ENCODE measurements at regions not wholly inside any gene's neighbourhood (a gene's known extent, or its start where the extent isn't known, plus 50 kb on each side); places are given as distances from the start of the nearest gene placed in this dataset.
"Not testable (repeated sequence)": the region's sequence is repeated elsewhere in the genome, so short reads cannot be mapped to it uniquely, and the experiment has no call there.

DNA sequence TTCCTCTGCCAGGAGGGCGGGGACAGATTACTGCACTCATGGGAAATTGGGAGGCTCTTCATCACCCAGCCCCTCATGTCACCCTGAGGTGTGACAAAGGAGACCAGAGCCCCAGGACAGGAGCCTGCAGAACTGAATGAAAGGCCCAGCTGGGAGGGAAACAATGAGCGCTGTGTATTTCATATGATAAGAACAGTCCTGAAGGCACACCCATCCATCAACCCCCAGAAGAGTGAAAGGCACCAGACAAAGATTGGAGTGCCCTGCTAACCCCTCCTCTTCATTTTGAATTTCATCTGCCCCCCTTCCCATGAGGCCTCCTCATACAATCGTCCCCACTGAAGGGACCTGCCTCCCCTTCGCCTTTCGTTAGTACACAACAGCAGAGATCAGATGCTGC is 160.0 kb upstream of the PRICKLE2 start:
- DNase-seq, result no peak

DNA sequence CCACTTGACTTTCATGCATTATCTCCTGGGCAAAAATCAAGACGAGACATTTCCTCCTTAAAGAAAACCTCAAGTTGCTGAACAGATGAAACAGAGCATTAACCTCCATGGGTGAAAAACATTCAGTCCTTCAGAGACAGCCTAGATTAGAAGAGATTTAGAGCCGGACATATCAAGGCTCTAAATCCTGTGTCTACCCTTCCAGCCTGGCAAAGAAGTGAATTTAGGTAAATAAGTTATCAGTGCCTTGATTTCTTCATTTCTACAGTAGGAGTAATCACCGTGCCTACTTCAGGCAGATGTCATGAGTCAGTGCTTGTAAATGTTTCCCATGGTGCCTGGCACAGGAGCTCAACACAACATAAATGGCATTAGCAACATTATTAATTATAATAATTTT is 159.3 kb upstream of the PRICKLE2 start:
- no peak for DNase-seq

DNA sequence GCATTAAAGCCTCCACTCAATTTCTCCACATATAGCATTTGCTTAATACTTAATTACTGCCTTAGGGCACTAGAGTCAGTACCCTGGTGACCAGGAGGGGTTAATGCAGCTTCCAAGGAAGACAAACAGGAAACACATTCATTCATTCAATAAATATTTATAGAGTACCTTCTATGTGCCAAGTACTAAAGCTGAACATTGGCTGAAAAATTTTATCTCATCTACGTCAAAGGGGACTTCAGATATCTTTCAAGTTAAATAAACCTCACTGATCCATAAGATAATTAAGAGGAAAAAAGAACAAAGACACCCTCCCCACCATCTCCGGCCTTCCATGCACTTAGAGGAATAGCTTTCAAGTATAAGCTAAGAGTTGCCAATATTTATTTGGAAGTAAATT is 156.9 kb upstream of the PRICKLE2 start:
- no peak for DNase-seq

DNA sequence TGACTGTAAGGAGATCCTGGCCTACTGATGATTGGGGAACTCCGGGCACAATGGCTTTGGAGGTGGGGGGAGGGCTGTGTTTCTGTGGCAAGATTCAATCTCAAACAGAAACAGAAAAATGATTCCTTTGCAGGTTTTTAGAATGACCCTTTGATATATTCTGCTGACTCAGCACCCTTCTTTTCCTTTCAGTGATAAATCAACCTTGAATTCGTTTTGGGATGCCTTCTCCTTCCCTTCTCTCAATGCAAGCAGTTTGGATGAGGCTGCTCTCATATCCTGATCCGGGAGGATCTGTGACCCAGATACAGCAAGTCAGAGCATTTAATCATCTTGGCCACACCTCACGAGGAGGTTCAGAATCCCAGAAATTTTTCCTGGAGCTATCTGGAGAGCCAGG is 156.1 kb upstream of the PRICKLE2 start:
- no peak for DNase-seq

DNA sequence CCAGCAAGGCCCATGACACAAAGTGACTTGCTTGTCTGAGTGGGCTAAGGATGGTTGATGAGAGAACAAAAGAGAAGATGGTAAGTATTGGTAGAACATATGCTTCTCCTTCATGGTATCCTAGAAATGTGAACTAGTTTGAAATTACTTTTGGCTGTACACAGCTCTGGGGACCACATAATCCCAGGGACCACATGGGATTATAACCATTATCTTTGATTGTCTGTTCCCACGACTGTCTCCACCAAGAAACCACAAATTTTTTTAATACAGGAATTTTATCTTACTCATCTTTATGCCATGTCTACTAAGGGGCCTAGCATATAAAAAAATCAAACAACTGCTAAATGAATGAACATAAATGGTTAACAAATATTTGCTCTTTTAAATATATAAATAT is 155.3 kb upstream of the PRICKLE2 start:
- DNase-seq, result no peak

DNA sequence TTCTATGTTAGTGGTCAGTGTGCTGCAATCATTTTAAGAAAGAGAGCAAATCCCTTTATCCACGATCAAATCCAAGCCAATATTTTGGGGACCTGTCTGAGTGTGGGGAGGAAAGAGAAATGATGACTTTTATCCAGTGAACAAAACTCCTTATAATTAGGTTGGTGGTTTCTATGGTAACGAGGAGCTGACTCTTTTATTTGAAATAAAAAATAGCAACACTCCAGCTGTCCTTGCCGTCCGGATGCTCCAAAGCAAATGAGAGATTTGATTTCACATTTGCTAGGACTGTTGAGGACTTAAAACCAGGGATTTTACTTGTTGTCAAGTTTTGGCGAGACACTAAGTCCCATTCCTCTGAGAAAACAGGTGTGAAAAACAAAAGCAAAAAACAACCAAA is 154.0 kb upstream of the PRICKLE2 start:
- no peak for DNase-seq

DNA sequence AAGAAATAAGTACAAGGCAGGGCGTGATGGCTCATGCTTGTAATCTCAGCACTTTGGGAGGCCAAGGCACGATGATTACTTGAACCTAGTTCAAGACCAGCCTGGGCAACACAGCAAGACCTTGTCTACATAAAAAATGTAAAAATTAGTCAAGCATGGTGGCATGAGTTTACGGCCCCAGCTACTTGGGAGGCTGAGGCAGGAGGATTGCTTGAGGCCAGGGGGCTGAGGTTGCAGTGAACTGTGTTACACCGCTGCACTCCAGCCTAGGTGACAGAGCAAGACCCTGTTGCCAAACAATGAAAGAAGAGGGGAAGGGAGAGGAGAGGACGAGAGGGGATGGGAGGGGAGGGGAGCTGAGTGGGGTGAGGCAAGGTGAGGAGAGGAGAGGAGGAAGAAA is 152.7 kb upstream of the PRICKLE2 start:
- no peak for DNase-seq

DNA sequence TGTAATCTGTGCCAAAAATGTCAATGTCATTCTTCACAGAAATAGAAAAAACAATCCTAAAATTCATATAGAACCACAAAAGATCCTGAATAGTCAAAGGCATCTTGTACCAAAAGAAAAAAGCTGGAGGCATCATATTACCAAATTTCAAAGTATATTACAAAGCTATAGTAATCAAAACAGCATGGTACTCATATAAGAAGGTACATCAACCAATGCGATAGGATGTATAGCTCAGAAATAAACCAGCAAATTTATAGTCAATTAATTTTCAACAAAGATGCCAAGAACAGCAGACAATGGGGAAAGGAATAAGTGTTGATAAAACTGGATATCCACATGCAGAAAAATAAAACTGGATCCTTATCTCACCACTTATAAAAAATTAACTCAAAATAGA is 150.5 kb upstream of the PRICKLE2 start:
- no peak for DNase-seq

DNA sequence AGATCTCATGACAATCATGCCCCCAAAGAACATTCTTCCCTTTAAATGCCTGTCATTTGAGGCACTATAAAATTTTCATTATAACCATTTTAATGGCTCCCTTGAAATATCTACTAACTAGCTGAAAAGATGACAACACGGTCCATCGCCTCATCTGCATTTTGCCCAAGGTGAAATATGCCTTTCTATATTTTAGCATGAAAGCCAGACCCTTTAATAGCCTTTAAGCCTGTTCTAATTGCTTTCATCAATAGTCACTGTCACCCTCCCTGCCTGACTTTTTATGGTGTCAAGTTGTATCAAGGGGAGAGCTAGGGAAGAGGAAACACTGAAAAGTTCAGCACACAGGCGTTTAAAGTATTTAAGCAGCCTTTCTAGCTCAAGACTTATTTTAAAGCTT is 144.1 kb upstream of the PRICKLE2 start:
- no peak for DNase-seq

DNA sequence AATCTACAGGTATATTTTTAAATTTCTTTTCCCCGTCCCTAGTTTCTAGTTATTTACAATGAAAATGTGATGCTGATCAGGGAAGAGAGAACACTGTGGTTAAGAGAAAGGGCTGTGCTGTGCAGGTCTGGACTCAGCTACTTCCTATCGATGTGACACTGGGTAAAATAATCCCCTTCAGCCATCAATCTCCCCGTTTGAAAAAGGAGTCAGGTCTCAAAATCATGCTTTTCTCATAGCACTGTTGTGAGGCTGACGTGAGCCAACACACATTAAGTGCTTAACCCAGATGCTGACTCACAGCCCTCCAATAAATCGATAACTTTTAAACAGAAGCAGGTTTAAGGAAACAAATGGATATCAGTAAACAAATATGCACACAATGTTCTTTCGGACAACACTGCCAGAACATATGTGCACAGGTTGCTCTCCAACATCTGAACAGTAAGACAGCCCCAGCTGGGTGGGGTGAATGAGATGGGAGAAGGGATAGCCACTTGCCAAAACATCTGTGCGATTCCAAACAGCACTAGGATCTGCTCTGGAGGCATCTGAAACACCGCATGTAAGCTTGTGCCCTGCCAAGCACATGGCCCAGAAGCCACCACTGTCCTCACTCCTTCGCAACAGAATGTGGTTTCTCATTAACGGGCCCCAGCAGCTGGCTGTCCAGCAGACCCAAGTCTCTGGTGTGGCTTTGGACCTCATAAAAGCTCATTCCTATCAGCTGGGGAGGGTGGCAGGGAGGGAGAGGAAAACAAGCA is 143.2 kb upstream of the PRICKLE2 start:
- DNase-seq, result no peak

DNA sequence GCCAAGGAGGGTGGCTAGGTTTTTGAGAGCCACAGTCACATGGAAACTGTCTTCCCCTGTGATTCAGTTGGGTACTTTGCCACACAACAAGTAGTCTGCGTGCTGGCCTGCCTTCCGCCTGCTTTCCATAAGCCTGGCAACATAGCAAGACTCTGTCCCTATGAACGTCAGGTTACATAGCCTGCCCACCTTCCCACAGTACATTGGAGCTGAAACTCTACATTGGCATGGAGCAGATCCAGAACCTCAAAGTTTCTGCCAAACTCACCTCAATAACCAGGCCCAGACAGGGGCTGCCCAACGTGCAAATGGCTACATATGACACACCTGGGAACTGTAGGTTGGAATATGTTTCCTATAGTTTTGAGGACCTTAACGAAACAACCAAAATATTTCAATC is 140.6 kb upstream of the PRICKLE2 start:
- no peak for DNase-seq

DNA sequence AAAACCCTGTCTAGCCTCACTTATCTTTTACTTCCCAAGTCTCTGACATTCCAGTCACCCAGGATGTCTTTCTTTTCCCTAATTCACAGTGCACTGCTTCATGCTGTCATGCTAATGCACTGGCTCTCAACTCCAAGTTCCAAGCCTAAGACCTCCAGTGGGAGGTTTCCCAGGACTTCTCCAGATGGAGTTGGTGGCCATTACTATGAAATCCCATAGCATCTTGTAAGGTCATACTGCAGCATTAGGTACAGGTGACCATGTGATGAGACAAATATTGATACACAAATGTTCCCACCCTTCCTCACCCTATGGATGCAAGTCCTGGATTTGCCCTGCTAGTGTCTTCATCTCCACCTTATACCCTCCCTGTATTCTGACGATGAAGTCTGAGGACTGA is 138.6 kb upstream of the PRICKLE2 start:
- no peak for DNase-seq

DNA sequence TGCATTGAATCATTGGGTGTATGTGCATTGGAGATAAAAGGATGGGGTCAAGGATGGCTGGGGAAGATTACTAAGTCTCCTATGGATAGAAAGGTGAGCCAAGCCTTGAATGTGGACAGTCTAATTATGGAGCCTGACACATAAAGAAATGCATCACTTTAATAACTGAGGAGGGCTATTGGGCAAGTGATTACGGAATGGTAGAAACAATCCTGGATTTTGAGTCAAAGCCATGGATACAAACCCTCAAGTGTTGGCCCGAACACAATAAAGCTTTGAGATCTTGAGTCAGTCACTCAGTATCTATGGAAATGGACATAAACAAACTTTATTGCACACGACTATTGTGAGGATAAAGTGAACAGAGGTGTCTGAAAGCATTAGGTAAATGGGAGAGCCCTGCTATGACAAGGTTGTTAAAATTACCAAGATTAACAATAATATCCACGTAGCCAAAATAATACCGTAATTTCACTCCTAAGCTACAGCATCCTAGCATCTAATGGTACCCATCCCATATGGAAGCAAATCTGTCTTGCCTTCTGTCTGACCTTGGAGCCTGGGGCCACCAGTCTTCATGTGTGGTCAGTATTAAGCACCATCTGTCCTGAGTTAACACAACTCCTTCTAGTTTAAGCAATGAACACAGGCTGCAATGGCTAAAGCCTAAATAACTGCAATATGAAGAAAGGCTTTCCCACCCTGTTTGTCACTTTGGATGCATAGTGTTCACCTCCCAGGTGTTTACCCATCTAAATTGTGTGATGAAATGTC is 136.9 kb upstream of the PRICKLE2 start:
- DNase-seq, result no peak

DNA sequence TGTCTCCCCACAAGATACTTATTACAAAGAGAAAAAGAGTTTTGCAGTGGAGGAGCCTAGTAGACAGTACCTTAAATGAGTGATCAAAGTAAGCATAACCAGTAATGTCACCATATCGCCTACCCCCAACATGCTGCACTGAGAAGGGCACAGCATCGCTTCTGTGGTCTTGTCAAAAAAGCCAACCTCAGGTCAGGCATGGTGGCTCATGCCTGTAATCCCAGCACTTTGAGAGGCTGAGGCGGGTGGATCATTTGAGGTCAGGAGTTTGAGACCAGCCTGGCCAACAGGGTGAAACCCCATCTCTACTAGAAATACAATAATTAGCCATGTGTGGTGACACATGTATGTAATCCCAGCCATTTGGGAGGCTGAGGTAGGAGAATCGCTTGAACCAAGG is 135.8 kb upstream of the PRICKLE2 start:
- not testable (repeated sequence) for DNase-seq

DNA sequence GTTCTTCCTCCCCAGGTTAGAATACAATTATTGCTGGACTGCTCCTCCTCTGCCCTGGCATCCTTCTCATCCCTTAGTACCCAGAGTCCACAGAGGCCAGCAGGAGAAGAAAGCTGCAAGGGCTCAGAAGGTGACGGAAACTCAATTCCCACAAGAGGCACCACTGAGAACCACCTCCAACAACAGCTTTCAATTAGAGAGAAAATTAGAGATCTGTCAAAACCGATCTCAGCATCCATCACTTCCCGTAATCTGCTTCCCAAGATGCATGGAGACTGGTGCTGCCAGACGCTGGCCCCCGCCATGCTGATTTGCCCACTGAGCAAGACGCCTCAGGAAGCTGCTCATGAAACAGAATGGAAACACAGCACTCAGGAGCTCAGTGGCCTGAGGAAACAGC is 135.0 kb upstream of the PRICKLE2 start:
- no peak for DNase-seq

DNA sequence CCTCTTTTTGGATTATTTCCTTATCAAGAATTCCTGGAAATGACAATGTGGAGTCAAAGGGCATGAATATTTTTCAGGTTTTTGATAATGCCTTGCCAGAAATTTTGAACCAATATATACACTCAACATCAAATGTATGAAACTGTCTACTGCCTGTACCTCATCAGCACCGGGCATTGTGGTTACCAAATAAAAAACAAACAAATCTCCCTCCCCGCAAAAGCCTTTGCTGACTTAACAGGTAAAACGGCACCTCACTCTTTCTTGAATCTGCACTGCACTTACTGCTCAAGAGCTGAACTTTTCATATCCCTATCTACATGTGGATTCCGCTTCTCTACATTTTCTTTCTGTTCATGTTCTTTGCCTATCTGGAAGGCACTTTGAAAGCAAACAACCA is 134.5 kb upstream of the PRICKLE2 start:
- no peak for DNase-seq

DNA sequence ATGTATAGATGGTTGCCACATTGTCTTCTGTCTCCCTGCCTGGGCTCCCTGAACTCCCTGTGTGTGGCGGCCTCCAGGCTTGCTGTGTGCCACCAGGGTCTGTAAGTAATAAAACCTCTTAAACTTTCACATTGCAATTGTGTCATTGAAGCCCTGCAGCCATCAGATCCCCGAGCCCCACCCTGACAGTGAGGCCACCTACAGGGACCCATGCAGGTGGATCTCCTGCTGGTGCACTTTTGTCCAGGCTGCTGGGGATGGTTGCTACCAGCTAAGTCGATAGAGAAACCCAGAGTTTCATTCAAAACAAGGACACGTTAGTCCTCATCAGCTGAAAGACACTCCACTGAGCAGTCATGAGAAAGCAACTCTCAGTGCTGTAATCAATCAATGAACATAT is 133.6 kb upstream of the PRICKLE2 start:
- DNase-seq, result no peak

DNA sequence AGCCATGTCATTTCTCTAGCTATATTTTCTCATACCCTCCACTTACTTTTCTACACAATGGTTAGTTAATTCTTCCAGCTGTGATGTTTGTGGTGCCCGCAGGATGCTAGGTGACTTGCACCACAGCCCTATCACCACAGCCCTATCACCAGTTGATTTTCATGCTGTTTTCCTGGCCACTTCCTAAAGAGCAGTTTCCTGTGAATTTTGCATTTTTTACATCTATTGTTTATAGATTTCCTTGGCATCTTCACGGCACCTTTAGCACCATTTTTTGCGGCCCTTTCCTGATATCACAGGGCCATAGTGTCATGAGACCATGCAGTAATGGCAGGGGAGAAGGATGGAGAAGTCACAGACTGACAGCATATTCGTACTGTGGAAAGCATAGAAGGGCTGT is 132.9 kb upstream of the PRICKLE2 start:
- no peak for DNase-seq

DNA sequence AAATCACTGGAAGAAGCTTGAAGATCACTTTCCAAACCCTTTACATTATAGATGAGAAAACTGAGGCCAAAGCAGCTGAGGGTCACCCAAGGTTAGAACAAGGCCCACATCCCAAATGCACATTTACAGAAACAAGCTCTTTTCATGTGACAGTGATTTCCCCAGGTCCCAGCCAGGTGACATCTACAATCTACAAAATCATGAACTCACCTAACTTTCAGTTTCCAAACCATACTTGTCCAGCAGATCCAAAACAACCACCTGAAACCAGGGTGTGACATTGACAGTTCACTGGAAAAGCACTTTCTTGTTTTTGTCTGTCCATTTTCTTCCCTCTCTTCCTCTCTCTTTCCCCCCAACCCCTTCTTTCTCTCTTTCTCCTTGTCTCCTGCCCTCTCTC is 132.2 kb upstream of the PRICKLE2 start:
- DNase-seq, result no peak

DNA sequence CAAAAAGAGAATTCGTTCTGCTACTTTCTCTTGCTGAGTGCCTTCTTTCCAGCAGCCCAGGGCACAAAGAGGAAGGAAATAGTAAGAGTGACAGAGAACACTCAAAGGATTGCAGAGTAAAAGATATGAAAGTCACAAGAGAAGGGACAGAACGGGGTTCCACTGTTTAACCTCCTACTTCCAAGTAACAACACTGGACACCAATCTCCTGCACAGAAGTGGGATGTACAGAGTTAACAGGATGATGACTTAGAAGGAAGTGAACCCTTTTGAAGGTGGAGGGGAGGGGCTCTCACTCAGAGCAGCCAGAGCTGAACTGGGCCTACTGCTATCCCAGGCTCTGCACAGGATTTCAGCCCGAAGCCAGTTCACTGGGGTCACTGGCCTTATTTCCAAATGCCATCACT is 130.1 kb upstream of the PRICKLE2 start:
- DNase-seq, result no peak

DNA sequence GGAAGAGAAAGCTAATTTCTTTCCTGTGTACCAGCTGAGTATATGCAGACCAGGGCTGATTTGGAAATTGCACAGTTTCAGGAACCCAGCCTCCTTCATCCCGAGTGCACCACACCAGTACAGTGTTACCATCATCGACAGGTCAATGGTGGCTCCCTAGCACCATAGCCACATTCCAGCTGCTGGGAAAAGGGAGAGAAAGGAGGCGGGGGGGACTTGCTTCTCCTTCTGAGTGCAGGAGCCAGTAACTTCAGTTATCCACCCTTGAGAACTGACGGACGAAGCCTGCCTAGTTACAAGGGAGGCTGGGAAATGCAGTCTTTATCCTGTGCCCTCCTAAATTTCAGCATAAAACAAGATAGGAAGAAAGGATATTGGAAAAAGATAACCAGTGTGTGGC is 129.7 kb upstream of the PRICKLE2 start:
- DNase-seq, result no peak

DNA sequence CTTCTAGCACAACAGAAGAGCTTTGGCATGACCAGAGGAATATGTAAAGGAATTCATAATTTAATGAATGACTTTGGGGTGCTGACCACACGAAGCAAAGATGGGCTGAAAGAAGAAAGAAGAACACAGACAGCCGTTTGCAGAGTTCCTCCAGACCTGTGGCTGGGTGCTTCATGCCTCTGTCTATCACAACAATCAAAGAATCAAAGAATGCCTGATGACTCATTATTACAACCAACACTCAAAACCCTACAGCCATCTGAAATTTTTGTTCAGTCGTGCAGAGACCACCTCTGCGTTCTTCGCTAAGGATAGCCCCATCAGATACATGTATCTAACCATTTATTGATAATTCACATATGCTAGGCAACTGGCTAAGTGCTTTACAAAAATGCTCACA is 129.0 kb upstream of the PRICKLE2 start:
- DNase-seq, result no peak

DNA sequence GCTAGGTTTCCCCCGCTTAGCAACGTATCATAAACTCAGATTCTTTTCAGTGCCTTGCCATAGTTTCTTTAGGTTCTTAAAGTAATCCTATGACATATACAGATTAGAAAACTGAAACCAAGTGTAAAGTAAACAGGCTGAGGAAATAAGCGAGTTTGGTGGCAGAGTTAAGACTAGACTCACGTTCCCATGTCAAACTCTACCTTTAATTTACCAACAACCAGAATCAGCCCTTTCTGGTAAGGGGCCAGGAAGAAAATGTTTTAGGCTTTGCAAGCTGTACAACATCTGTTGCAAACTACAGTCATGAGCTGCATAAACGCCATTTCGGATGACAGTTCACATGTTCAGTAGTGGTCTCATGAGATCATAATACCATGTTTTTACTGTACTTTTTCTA is 128.0 kb upstream of the PRICKLE2 start:
- no peak for DNase-seq

DNA sequence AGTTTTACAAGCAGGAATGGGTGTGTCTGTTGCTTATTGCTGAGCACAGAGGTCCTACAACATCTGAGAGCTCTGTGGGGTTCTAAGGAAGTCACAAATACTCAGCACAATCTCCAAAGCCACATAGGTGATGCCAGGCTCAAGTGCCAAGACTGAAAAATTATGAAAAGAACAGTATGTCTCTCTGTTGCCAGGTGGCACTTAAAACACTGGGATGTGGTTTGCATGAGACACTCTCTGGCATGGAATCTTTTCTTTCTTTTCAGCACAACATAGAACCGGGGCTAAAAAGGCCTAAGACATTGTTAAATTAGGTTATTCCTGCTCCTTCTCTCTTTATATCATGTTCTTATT is 127.3 kb upstream of the PRICKLE2 start:
- DNase-seq, result no peak

Measured in AML-193 (cell line).